ENCODE measurements at regions not wholly inside any gene's neighbourhood (a gene's known extent, or its start where the extent isn't known, plus 50 kb on each side); places are given as distances from the start of the nearest gene placed in this dataset.

DNA sequence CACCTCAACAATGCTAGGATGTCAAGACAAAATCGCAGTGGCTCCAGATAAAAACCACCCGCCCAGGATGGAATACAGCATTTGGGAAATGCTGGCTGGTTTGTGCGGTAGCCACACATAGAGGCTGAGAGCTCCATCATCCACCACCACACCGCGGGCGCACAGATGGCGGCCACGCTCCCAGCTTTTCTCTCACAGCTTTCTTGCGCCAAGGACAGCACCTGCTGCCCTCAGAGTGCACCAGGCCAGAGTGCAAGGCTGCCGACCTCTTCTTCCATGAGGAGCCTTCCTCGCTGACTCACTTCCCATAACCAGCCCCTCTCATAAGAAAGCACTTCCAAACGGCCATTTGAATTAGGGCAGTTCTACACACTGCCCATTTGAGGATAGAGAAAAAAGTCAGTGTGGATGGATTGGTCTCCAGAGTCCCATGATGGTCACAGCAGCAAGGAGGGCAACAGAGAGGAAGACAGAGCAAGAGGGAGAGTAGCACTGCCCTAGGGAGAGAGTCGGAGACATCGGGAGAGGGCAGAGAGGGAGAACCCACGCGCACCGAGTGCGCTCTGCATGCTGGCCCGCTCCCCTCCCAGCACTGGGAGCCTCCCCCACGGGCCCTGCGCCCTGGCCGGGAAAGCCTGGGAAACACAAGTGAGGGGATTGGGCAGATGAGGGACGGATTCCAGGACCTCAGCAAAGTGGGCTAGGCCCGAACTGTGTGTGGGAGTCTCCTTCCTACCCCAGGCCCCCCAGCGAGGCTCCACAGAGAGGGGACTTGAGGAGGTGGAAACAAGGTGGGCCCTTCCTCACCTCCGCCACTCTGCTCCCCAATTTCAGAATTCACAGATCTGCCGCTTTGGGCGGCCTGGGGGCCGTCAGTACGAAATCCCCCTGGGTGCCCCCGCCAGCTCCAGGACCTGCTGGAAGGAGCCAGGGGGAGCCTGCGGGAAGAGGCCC, 156.9 kb downstream of the USP12 start:
- whole genome bisulfite sequencing: 90% methylated on average over 32 of the region's 32 CpGs
- no peak for DNase-seq (ENCODE audit: low spot score)
- Histone ChIP-seq H3K4me3 (no peak overlapping the region), H3K4me1 (replicated peaks) (no peaks in the 10 kb centered on the region), H3K9me3 (no peaks in the 10 kb centered on the region), H3K27ac (no peak overlapping the region), H3K27me3 (replicated peaks; ENCODE audit: insufficient read depth) (no peaks in the 10 kb centered on the region), H3K36me3 (no peaks in the 10 kb centered on the region)
- intact Hi-C loops (cut with DNase I): no loop called here
- TF ChIP-seq POLR2A (IDR thresholded peaks at IDR 0.05) (no peak), POLR2AphosphoS5 (IDR thresholded peaks at IDR 0.05) (no peak)
- TF ChIP-seq, protein P1, sequence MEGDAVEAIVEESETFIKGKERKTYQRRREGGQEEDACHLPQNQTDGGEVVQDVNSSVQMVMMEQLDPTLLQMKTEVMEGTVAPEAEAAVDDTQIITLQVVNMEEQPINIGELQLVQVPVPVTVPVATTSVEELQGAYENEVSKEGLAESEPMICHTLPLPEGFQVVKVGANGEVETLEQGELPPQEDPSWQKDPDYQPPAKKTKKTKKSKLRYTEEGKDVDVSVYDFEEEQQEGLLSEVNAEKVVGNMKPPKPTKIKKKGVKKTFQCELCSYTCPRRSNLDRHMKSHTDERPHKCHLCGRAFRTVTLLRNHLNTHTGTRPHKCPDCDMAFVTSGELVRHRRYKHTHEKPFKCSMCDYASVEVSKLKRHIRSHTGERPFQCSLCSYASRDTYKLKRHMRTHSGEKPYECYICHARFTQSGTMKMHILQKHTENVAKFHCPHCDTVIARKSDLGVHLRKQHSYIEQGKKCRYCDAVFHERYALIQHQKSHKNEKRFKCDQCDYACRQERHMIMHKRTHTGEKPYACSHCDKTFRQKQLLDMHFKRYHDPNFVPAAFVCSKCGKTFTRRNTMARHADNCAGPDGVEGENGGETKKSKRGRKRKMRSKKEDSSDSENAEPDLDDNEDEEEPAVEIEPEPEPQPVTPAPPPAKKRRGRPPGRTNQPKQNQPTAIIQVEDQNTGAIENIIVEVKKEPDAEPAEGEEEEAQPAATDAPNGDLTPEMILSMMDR (IDR thresholded peaks at IDR 0.05): no peak

DNA sequence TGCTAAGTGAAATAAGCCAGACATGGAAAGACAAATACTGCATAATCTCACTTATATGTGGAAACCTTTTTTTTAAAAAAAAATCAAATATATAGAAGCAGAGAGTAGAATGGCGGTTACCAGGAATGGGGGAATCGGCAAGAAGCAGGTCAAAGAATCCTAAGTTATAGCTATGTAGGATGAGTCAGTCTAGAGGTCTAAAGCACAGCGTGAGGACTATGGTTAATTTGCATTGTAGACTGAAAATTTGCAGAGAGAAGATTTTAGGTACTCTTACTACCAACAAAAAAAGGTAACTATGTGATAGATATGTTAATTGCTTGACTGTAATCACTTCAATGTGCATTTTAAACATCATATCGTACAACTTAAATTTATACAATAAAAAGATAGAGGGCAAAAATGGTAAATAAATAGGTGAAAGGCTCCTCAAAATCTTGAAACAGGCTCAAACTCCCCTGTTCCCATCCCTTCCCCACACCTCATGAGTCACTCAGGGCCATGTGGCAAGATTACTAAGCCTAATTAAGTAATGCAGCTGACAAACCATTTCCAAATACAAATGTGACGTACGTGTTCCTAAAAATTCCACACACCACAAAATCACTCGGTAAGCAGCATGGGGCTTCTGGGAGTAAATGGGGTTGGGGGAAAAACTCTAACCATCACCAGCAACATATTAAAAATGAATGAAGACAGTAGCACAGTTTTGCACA, 159.0 kb downstream of the USP12 start:
- H3K9me3 ChIP-seq: no peaks in the 10 kb centered on the region
- DNase-seq (ENCODE audit: low spot score): no peak
- TF ChIP-seq, protein P1 (IDR thresholded peaks at IDR 0.05): no peak
- no peak for TF ChIP-seq POLR2AphosphoS5 (IDR thresholded peaks at IDR 0.05)
- TF ChIP-seq POLR2A (IDR thresholded peaks at IDR 0.05): no peak
- intact Hi-C loops (cut with DNase I): no loop called here
- H3K4me1 ChIP-seq (replicated peaks): no peaks in the 10 kb centered on the region
- WGBS: 86% methylated on average over 7 of the region's 7 CpGs
- H3K4me3 ChIP-seq: no peak overlapping the region
- H3K27ac ChIP-seq: no peak overlapping the region
- no peaks in the 10 kb centered on the region for H3K27me3 ChIP-seq (replicated peaks; ENCODE audit: insufficient read depth)
- H3K36me3 ChIP-seq: no peaks in the 10 kb centered on the region

DNA sequence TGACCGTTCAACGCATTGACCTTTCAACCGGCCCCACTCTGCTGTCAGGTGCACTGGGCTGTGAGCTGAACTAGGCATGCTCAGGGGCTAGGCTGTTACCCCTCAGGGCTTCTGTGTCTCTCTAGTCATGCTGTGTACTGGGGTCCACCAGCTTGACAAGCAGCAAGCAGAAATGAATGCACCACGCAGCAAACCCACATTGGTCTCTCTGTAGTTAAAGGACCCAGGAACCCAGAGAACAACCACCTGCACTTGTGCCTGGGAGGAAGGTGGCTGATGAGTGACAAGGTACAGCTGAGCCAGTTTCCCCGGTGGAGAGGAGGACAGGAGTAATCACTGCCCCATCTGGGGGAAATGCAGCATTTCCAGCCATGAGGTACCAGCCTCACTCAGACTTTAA, 159.9 kb downstream of the USP12 start:
- whole genome bisulfite sequencing: 74% methylated on average over 5 of the region's 5 CpGs
- Histone ChIP-seq H3K4me3 (no peak overlapping the region), H3K27me3 (replicated peaks; ENCODE audit: insufficient read depth) (no peaks in the 10 kb centered on the region), H3K9me3 (no peaks in the 10 kb centered on the region), H3K4me1 (replicated peaks) (no peaks in the 10 kb centered on the region), H3K36me3 (no peaks in the 10 kb centered on the region), H3K27ac (no peak overlapping the region)
- DNase-seq (ENCODE audit: low spot score): no peak
- no peak for TF ChIP-seq POLR2AphosphoS5 (IDR thresholded peaks at IDR 0.05)
- TF ChIP-seq POLR2A (IDR thresholded peaks at IDR 0.05): no peak
- TF ChIP-seq, protein P1 (IDR thresholded peaks at IDR 0.05): no peak
- intact Hi-C loops (cut with DNase I): no loop called here

DNA sequence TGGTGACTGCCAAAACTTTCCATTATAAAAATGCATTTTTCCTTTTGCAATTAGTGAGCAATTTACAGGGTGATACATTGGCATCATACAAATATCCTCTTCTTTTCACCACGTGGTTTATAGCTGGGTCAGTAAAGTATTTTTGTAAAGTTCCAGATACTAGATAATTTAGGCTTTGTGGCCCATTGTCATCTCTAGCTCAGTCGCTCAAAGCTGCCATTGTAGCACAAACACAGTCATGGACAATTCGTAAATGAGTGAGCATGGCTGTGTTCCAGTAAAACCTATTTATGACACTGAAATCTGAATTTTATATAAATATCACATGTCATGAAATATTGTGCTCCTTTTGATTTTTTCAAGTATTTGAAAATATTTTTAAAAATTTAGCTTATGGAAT, 162.9 kb downstream of the USP12 start:
- H3K36me3 ChIP-seq: no peaks in the 10 kb centered on the region
- no peak for TF ChIP-seq POLR2A (IDR thresholded peaks at IDR 0.05)
- TF ChIP-seq POLR2AphosphoS5 (IDR thresholded peaks at IDR 0.05): no peak
- TF ChIP-seq, protein P1 (IDR thresholded peaks at IDR 0.05): no peak
- intact Hi-C loops (cut with DNase I): no loop called here
- WGBS: 77% methylated on average over 3 of the region's 3 CpGs
- H3K4me3 ChIP-seq: no peak overlapping the region
- no peak for DNase-seq (ENCODE audit: low spot score)
- H3K27ac ChIP-seq: no peak overlapping the region
- H3K27me3 ChIP-seq (replicated peaks; ENCODE audit: insufficient read depth): no peaks in the 10 kb centered on the region
- no peaks in the 10 kb centered on the region for H3K4me1 ChIP-seq (replicated peaks)
- no peaks in the 10 kb centered on the region for H3K9me3 ChIP-seq
